ENCODE measurements at regions not wholly inside any gene's neighbourhood (a gene's known extent, or its start where the extent isn't known, plus 50 kb on each side); places are given as distances from the start of the nearest gene placed in this dataset.

GRCh38 chr2:175579646-175580045 is 398.1 kb upstream of the ATP5MC3 start:
- 0% methylated on average over 1 of the region's 1 CpG for WGBS (ENCODE audit: missing lambda C conversion rate)
- Histone ChIP-seq H3K4me1 (no peaks in the 10 kb centered on the region), H3K27ac (no peak overlapping the region), H3K4me2 (no peak overlapping the region), H3K9me3 (no peaks in the 10 kb centered on the region), H3K4me3 (no peak overlapping the region)
- no peak for DNase-seq (ENCODE audit: low read depth in 1 of 2, low spot score in 1 of 2)
- ATAC-seq = no peak
- no peak for FAIRE-seq
- ChIA-PET POLR2A (no interaction called here), CTCF (no interaction called here)
- TF ChIP-seq ZNF302 (CRISPR knock-in tag; IDR thresholded peaks at IDR 0.05) (no peak), POLR2AphosphoS2 (conservative IDR thresholded peaks at IDR 0.05; ENCODE audit: low read length) (no peak), KDM5A (IDR thresholded peaks at IDR 0.05) (no peak), SREBF2 (IDR thresholded peaks at IDR 0.05) (no peak), BHLHE40 (IDR thresholded peaks at IDR 0.05; ENCODE audit: low read depth, low read length) (no peak), FOXS1 (CRISPR knock-in tag; IDR thresholded peaks at IDR 0.05) (no peak), NPAS2 (CRISPR knock-in tag; IDR thresholded peaks at IDR 0.05; ENCODE audit: borderline replicate concordance) (no peak), SMC3 (IDR thresholded peaks at IDR 0.05) (no peak), ZC3H11A (IDR thresholded peaks at IDR 0.05) (no peak), POLR2A (IDR thresholded peaks at IDR 0.05; ENCODE audit: low read length) (no peak), CHD4 (IDR thresholded peaks at IDR 0.05; ENCODE audit: borderline replicate concordance) (no peak), E2F6 (IDR thresholded peaks at IDR 0.05; ENCODE audit: borderline replicate concordance, low read depth) (no peak), HOXB5 (CRISPR knock-in tag; IDR thresholded peaks at IDR 0.05) (no peak), HDAC2 (IDR thresholded peaks at IDR 0.05) (no peak), CHD2 (IDR thresholded peaks at IDR 0.05; ENCODE audit: low read length, partially characterized antibody) (no peak), ZFP36 (IDR thresholded peaks at IDR 0.05; ENCODE audit: borderline replicate concordance, partially characterized antibody) (no peak), FOSB (CRISPR knock-in tag; IDR thresholded peaks at IDR 0.05) (no peak)

- Histone ChIP-seq H3K4me1 (no peaks in the 10 kb centered on the region), H3K4me3 (no peak overlapping the region), H3K4me2 (no peak overlapping the region), H3K27ac (no peak overlapping the region), H3K9me3 (no peaks in the 10 kb centered on the region)
- FAIRE-seq (no peak), ATAC-seq (no peak), DNase-seq (ENCODE audit: low read depth in 1 of 2, low spot score in 1 of 2) (no peak)
- 66% methylated on average over 2 of the region's 2 CpGs for WGBS (ENCODE audit: missing lambda C conversion rate)
- CTCF ChIA-PET = no interaction called here
- TF ChIP-seq RFX5 (IDR thresholded peaks at IDR 0.05) (no peak), ZC3H11A (IDR thresholded peaks at IDR 0.05) (no peak), HMGXB4 (CRISPR knock-in tag; IDR thresholded peaks at IDR 0.05; ENCODE audit: borderline replicate concordance) (no peak), HES2 (IDR thresholded peaks at IDR 0.05) (no peak), HOXB5 (CRISPR knock-in tag; IDR thresholded peaks at IDR 0.05) (no peak), POLR2AphosphoS2 (conservative IDR thresholded peaks at IDR 0.05; ENCODE audit: low read length) (no peak), FOSB (CRISPR knock-in tag; IDR thresholded peaks at IDR 0.05) (no peak), EP300 (IDR thresholded peaks at IDR 0.05) (no peak), FOXS1 (CRISPR knock-in tag; IDR thresholded peaks at IDR 0.05) (no peak), ZNF302 (CRISPR knock-in tag; IDR thresholded peaks at IDR 0.05) (no peak), BHLHE40 (IDR thresholded peaks at IDR 0.05; ENCODE audit: low read depth, low read length) (no peak), CTCF (IDR thresholded peaks at IDR 0.05) (no peak), EHF (CRISPR knock-in tag; IDR thresholded peaks at IDR 0.05) (no peak), USF2 (IDR thresholded peaks at IDR 0.05) (no peak), ESRRA (IDR thresholded peaks at IDR 0.05; ENCODE audit: borderline replicate concordance, low read length) (no peak), NR3C1 (IDR thresholded peaks at IDR 0.05) (no peak), CEBPB (IDR thresholded peaks at IDR 0.05) (no peak), FOSL2 (IDR thresholded peaks at IDR 0.05) (no peak), FOSL2 (CRISPR knock-in tag; IDR thresholded peaks at IDR 0.05) (no peak)
- POLR2A ChIA-PET = no interaction called here
Observed at GRCh38 chr2:175577368-175577970, 396.0 kb upstream of the ATP5MC3 start.
